ENCODE measurements at regions not wholly inside any gene's neighbourhood (a gene's known extent, or its start where the extent isn't known, plus 50 kb on each side); places are given as distances from the start of the nearest gene placed in this dataset.

DNA sequence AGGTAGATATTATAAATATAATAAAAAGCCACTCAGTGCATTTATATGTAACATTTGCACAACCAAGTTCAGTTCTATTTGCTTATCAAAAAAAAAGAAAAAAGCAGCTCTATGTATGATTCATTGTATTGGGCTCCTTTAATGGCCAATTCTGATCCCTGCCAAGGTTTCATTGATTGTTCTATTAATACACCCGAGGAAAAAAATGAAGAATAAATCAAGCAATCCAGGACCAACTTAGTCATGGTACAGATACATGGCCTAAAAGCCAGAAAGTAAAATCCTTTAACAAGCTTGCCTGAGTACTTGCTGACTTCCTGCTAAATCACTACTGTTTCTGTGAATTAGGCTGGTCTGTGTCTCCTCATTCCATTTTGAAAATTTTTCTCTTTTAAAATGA is 77.6 kb upstream of the PCDH7 start:
- Histone ChIP-seq H3K27ac (ENCODE audit: low read depth in 1 of 2, low read length in 1 of 2) (no peak overlapping the region), H3K27me3 (ENCODE audit: control insufficient read depth in 3 of 3, insufficient read depth in 3 of 3, low read length in 2 of 3) (no peaks in the 10 kb centered on the region), H3K4me3 (no peak overlapping the region), H3K9ac (ENCODE audit: insufficient read depth in 1 of 2, low read length in 2 of 2) (no peak overlapping the region), H3K36me3 (ENCODE audit: control insufficient read depth in 4 of 4, insufficient read depth in 4 of 4, low read length in 4 of 4) (no peaks in the 10 kb centered on the region), H3K9me3 (ENCODE audit: control insufficient read depth in 4 of 4, insufficient read depth in 3 of 4, low read length in 3 of 4) (no peaks in the 10 kb centered on the region), H3K4me1 (ENCODE audit: control insufficient read depth in 5 of 5, insufficient read depth in 5 of 5, low read length in 5 of 5) (no peaks in the 10 kb centered on the region)
- 23 to 73% methylated on average over 1 of the region's 1 CpG for WGBS, 2 donors
- DNase-seq (no peak), ATAC-seq (ENCODE audit: insufficient read depth, low FRiP score) (no peak)
- TF ChIP-seq, protein P1, sequence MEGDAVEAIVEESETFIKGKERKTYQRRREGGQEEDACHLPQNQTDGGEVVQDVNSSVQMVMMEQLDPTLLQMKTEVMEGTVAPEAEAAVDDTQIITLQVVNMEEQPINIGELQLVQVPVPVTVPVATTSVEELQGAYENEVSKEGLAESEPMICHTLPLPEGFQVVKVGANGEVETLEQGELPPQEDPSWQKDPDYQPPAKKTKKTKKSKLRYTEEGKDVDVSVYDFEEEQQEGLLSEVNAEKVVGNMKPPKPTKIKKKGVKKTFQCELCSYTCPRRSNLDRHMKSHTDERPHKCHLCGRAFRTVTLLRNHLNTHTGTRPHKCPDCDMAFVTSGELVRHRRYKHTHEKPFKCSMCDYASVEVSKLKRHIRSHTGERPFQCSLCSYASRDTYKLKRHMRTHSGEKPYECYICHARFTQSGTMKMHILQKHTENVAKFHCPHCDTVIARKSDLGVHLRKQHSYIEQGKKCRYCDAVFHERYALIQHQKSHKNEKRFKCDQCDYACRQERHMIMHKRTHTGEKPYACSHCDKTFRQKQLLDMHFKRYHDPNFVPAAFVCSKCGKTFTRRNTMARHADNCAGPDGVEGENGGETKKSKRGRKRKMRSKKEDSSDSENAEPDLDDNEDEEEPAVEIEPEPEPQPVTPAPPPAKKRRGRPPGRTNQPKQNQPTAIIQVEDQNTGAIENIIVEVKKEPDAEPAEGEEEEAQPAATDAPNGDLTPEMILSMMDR (IDR thresholded peaks at IDR 0.05; ENCODE audit: control extremely low read depth, extremely low read depth), result no peak

- no peaks in the 10 kb centered on the region for H3K27me3 ChIP-seq (ENCODE audit: control insufficient read depth in 3 of 3, insufficient read depth in 3 of 3, low read length in 2 of 3)
- no peak overlapping the region for H3K9ac ChIP-seq (ENCODE audit: insufficient read depth in 1 of 2, low read length in 2 of 2)
- H3K4me1 ChIP-seq (ENCODE audit: control insufficient read depth in 5 of 5, insufficient read depth in 5 of 5, low read length in 5 of 5), result no peaks in the 10 kb centered on the region
- ATAC-seq (ENCODE audit: insufficient read depth, low FRiP score) (no peak), DNase-seq (no peak)
- no peaks in the 10 kb centered on the region for H3K9me3 ChIP-seq (ENCODE audit: control insufficient read depth in 4 of 4, insufficient read depth in 3 of 4, low read length in 3 of 4)
- WGBS, 2 donors, result 38 to 45% methylated on average over 1 of the region's 1 CpG
- H3K27ac ChIP-seq (ENCODE audit: low read depth in 1 of 2, low read length in 1 of 2), result no peak overlapping the region
- H3K4me3 ChIP-seq, result no peak overlapping the region
- H3K36me3 ChIP-seq (ENCODE audit: control insufficient read depth in 4 of 4, insufficient read depth in 4 of 4, low read length in 4 of 4), result no peaks in the 10 kb centered on the region
- TF ChIP-seq, protein P1 (IDR thresholded peaks at IDR 0.05; ENCODE audit: control extremely low read depth, extremely low read depth), result no peak
Observed at GRCh38 chr4:30653291-30653690, 66.9 kb upstream of the PCDH7 start.

- no peaks in the 10 kb centered on the region for H3K27me3 ChIP-seq (ENCODE audit: control insufficient read depth in 3 of 3, insufficient read depth in 3 of 3, low read length in 2 of 3)
- H3K9me3 ChIP-seq (ENCODE audit: control insufficient read depth in 4 of 4, insufficient read depth in 3 of 4, low read length in 3 of 4), result no peaks in the 10 kb centered on the region
- no peak overlapping the region for H3K9ac ChIP-seq (ENCODE audit: insufficient read depth in 1 of 2, low read length in 2 of 2)
- H3K4me3 ChIP-seq, result no peak overlapping the region
- H3K36me3 ChIP-seq (ENCODE audit: control insufficient read depth in 4 of 4, insufficient read depth in 4 of 4, low read length in 4 of 4), result no peaks in the 10 kb centered on the region
- TF ChIP-seq, protein P1 (IDR thresholded peaks at IDR 0.05; ENCODE audit: control extremely low read depth, extremely low read depth), result no peak
- WGBS, 2 donors, result 87 to 91% methylated on average over 5 of the region's 5 CpGs
- DNase-seq, result no peak
- no peak overlapping the region for H3K27ac ChIP-seq (ENCODE audit: low read depth in 1 of 2, low read length in 1 of 2)
- H3K4me1 ChIP-seq (ENCODE audit: control insufficient read depth in 5 of 5, insufficient read depth in 5 of 5, low read length in 5 of 5), result no peaks in the 10 kb centered on the region
- ATAC-seq (ENCODE audit: insufficient read depth, low FRiP score), result no peak
Observed at GRCh38 chr4:30656828-30657227, 63.3 kb upstream of the PCDH7 start.

- Histone ChIP-seq H3K27me3 (ENCODE audit: control insufficient read depth in 3 of 3, insufficient read depth in 3 of 3, low read length in 2 of 3) (no peaks in the 10 kb centered on the region), H3K4me1 (ENCODE audit: control insufficient read depth in 5 of 5, insufficient read depth in 5 of 5, low read length in 5 of 5) (peaks cover 0 to 4% (median 0%) of the 10 kb centered on the region in 5 donors)
Observed at GRCh38 chr4:30667919-30668318, 52.2 kb upstream of the PCDH7 start.

More at GRCh38 chr4:30667919-30668318, 52.2 kb upstream of the PCDH7 start:
- Histone ChIP-seq H3K9me3 (ENCODE audit: control insufficient read depth in 4 of 4, insufficient read depth in 3 of 4, low read length in 3 of 4) (no peaks in the 10 kb centered on the region), H3K9ac (ENCODE audit: insufficient read depth in 1 of 2, low read length in 2 of 2) (no peak overlapping the region), H3K27ac (ENCODE audit: low read depth in 1 of 2, low read length in 1 of 2) (no peak overlapping the region), H3K4me3 (no peak overlapping the region), H3K36me3 (ENCODE audit: control insufficient read depth in 4 of 4, insufficient read depth in 4 of 4, low read length in 4 of 4) (no peaks in the 10 kb centered on the region)
- 79 to 86% methylated on average over 3 of the region's 3 CpGs for WGBS, 2 donors
- TF ChIP-seq, protein P1 (IDR thresholded peaks at IDR 0.05; ENCODE audit: control extremely low read depth, extremely low read depth), result no peak
- DNase-seq, result no peak
- no peak for ATAC-seq (ENCODE audit: insufficient read depth, low FRiP score)
